H1 (cell line): ENCODE measurements at regions not wholly inside any gene's neighbourhood (a gene's known extent, or its start where the extent isn't known, plus 50 kb on each side); places are given as distances from the start of the nearest gene placed in this dataset.

Experiments used
- CTCF ChIA-PET: fragments of 300-600 bp; sonication (Branson Sonifier 250); formaldehyde crosslinking; loops from one replicate; lab custom pipeline; 2021; ENCODE audit not compliant: partially characterized antibody; lab: Charles Lee
- POLR2A ChIA-PET: fragments of 300-600 bp; sonication (Branson Sonifier 250); formaldehyde crosslinking; loops from one replicate; lab custom pipeline; 2021; ENCODE audit warnings: inconsistent platforms; ENCODE audit not compliant: partially characterized antibody; lab: Charles Lee
- DNase-seq, 2 experiments: peaks; one replicate each; pipeline versions ENCODE4 v3.0.0 to v3.0.0-alpha.2; 2010 to 2022; ENCODE audit warnings: low spot score in 2 of 2, low read depth in 1 of 2, mixed read lengths in 1 of 2
- FAIRE-seq: peaks from 2 replicates; lab custom pipeline; 2011; peaks lifted over from hg19 to GRCh38; lab: Jason Lieb, UNC
- H2AFZ ChIP-seq: 2 replicates; pipeline ENCODE4 v1.8.1; 2012; ENCODE audit warnings: low read length, inconsistent platforms
- H2AK5ac ChIP-seq: 2 replicates; pipeline ENCODE4 v1.6.1; 2013; ENCODE audit warnings: low read depth, low read length
- H2BK120ac ChIP-seq: replicated peaks from 2 replicates; pipeline ENCODE3; 2013; ENCODE audit warnings: low read depth, low read length, inconsistent platforms
- H2BK12ac ChIP-seq: 2 replicates; pipeline ENCODE4 v1.6.1; 2013; ENCODE audit warnings: low read depth, low read length
- H2BK15ac ChIP-seq: 2 replicates; pipeline ENCODE4 v1.6.1; 2013; ENCODE audit warnings: low read length
- H2BK20ac ChIP-seq: 2 replicates; pipeline ENCODE4 v1.6.1; 2013; ENCODE audit warnings: low read length
- H2BK5ac ChIP-seq: 2 replicates; pipeline ENCODE4 v1.6.1; 2013; ENCODE audit warnings: low read depth, low read length
- H3K14ac ChIP-seq: 2 replicates; pipeline ENCODE4 v1.6.1; 2013; ENCODE audit warnings: inconsistent platforms; ENCODE audit not compliant: insufficient read length
- H3K18ac ChIP-seq: 2 replicates; pipeline ENCODE4 v1.6.1; 2013; ENCODE audit warnings: low read length; ENCODE audit errors: extremely low read depth
- H3K23ac ChIP-seq: 2 replicates; pipeline ENCODE4 v1.6.1; 2013; ENCODE audit warnings: inconsistent platforms; ENCODE audit not compliant: insufficient read length
- H3K23me2 ChIP-seq: 2 replicates; pipeline ENCODE4 v1.6.1; 2013; ENCODE audit warnings: low read depth, low read length
- H3K27ac ChIP-seq: 2 replicates; pipeline ENCODE4 v1.6.1; 2011; ENCODE audit warnings: low read depth, low read length, inconsistent platforms
- H3K27me3 ChIP-seq, 4 experiments: replicated peaks in 1 of 4; 1 replicate in 1 of 4; 2 replicates in 3 of 4; pipeline versions ENCODE4 v1.6.1 to v1.8.1; 2011 to 2013; ENCODE audit warnings: low read length in 3 of 4, mild to moderate bottlenecking in 3 of 4, inconsistent platforms in 2 of 4, mixed read lengths in 2 of 4, moderate library complexity in 1 of 4; ENCODE audit not compliant: control insufficient read depth in 3 of 4, insufficient read depth in 3 of 4; ENCODE audit errors: extremely low read depth in 1 of 4
- H3K36me3 ChIP-seq, 4 experiments: 2 replicates each; pipeline versions ENCODE4 v1.6.1 to v1.8.1; 2011 to 2013; ENCODE audit warnings: mild to moderate bottlenecking in 4 of 4, low read length in 3 of 4, moderate library complexity in 2 of 4, control low read depth in 1 of 4, inconsistent platforms in 1 of 4; ENCODE audit not compliant: insufficient read depth in 4 of 4, control insufficient read depth in 2 of 4
- H3K4ac ChIP-seq: replicated peaks from 2 replicates; pipeline ENCODE3; 2013; ENCODE audit warnings: low read length, low read depth, mixed read lengths, inconsistent platforms; ENCODE audit not compliant: insufficient read length
- H3K4me1 ChIP-seq, 4 experiments: replicated peaks in 1 of 4; 1 replicate in 1 of 4; 2 replicates in 3 of 4; pipeline versions ENCODE4 v1.6.1 to v1.8.1; 2011 to 2013; ENCODE audit warnings: low read length in 3 of 4, inconsistent platforms in 2 of 4, mixed read lengths in 1 of 4; ENCODE audit not compliant: insufficient read depth in 4 of 4, control insufficient read depth in 3 of 4
- H3K4me2 ChIP-seq, 2 experiments: 2 replicates each; pipeline versions ENCODE4 v1.6.1 to v1.8.1; 2011 to 2013; ENCODE audit warnings: low read depth in 2 of 2, low read length in 2 of 2, control low read depth in 1 of 2, inconsistent platforms in 1 of 2, mild to moderate bottlenecking in 1 of 2; ENCODE audit not compliant: insufficient read depth in 1 of 2
- H3K4me3 ChIP-seq, 4 experiments: fragments of 200-600, 300-600 bp in 1 of 4; sonication (generic), shearing (Covaris generic), sonication (Bioruptor Twin) in 1 of 4; 2 replicates each; pipeline versions ENCODE4 v1.5.1 to v1.8.1; 2011 to 2016; ENCODE audit warnings: low read length in 4 of 4, low read depth in 3 of 4, control low read depth in 2 of 4, inconsistent platforms in 2 of 4, mild to moderate bottlenecking in 2 of 4, mixed read lengths in 1 of 4, moderate library complexity in 1 of 4; ENCODE audit not compliant: insufficient read depth in 2 of 4; ENCODE audit errors: extremely low read depth in 1 of 4
- H3K56ac ChIP-seq: replicated peaks from 2 replicates; pipeline ENCODE3; 2013; ENCODE audit warnings: low read depth, mild to moderate bottlenecking, mixed read lengths, low read length, inconsistent platforms; ENCODE audit not compliant: insufficient read length
- H3K79me1 ChIP-seq: 2 replicates; pipeline ENCODE4 v1.6.1; 2013; ENCODE audit warnings: low read depth, low read length, control low read depth
- H3K79me2 ChIP-seq, 2 experiments: 2 replicates each; pipeline versions ENCODE4 v1.6.1 to v1.8.1; 2012 to 2013; ENCODE audit warnings: low read length in 2 of 2, mild to moderate bottlenecking in 2 of 2, inconsistent platforms in 1 of 2; ENCODE audit not compliant: insufficient read depth in 2 of 2, control insufficient read depth in 1 of 2
- H3K9ac ChIP-seq, 4 experiments: replicated peaks in 1 of 4; 1 replicate in 1 of 4; 2 replicates in 3 of 4; pipeline versions ENCODE4 v1.6.1 to v1.8.1; 2011 to 2013; ENCODE audit warnings: low read depth in 3 of 4, low read length in 3 of 4, control low read depth in 2 of 4, mild to moderate bottlenecking in 2 of 4, moderate library complexity in 2 of 4, inconsistent platforms in 1 of 4; ENCODE audit errors: extremely low read depth in 1 of 4
- H3K9me3 ChIP-seq, 2 experiments: 2 replicates each; pipeline versions ENCODE4 v1.6.1 to v1.8.1; 2012 to 2013; ENCODE audit warnings: mild to moderate bottlenecking in 2 of 2, moderate library complexity in 2 of 2, control low read depth in 1 of 2, inconsistent platforms in 1 of 2, low read depth in 1 of 2, low read length in 1 of 2, mixed read lengths in 1 of 2; ENCODE audit not compliant: insufficient read depth in 2 of 2
- H4K20me1 ChIP-seq, 2 experiments: replicated peaks in 1 of 2; 2 replicates each; pipeline versions ENCODE3 to v1.8.1; 2011 to 2013; ENCODE audit warnings: inconsistent platforms in 2 of 2, low read length in 2 of 2, mild to moderate bottlenecking in 1 of 2; ENCODE audit not compliant: insufficient read depth in 2 of 2, control insufficient read depth in 1 of 2
- H4K5ac ChIP-seq: 2 replicates; pipeline ENCODE4 v1.6.1; 2013; ENCODE audit warnings: low read length, low read depth, mixed read lengths, inconsistent platforms; ENCODE audit not compliant: insufficient read length
- H4K8ac ChIP-seq: 2 replicates; pipeline ENCODE4 v1.8.0; 2013; ENCODE audit warnings: mild to moderate bottlenecking, moderate library complexity, low read length, inconsistent platforms; ENCODE audit not compliant: insufficient read depth; ENCODE audit errors: extremely low read depth
- H4K91ac ChIP-seq: replicated peaks from 2 replicates; pipeline ENCODE3; 2013; ENCODE audit warnings: low read length, mixed read lengths, inconsistent platforms; ENCODE audit not compliant: insufficient read length
- CBX5 ChIP-seq: fragments of 300-800, 300-1000 bp; sonication (generic); IDR thresholded peaks from 2 replicates; pipeline ENCODE4 v1.7.1; 2016; ENCODE audit warnings: antibody characterized with exemption, low read length, low read depth
- EP300 ChIP-seq, 2 experiments: IDR thresholded peaks; 1 replicate in 1 of 2; 2 replicates in 1 of 2; pipeline ENCODE4 v1.6.1; 2011 to 2012; ENCODE audit warnings: low read depth in 2 of 2, low read length in 2 of 2, mild to moderate bottlenecking in 2 of 2, borderline replicate concordance in 1 of 2, inconsistent platforms in 1 of 2, moderate library complexity in 1 of 2
- JUND ChIP-seq: IDR thresholded peaks from 2 replicates; pipeline ENCODE4 v1.6.1; 2011; ENCODE audit warnings: mild to moderate bottlenecking, improper control_type of control experiment, low read length
- KDM4A ChIP-seq: IDR thresholded peaks from one replicate; pipeline ENCODE4 v1.7.1; 2012; ENCODE audit warnings: low read depth, mild to moderate bottlenecking, moderate library complexity, low read length, inconsistent platforms; ENCODE audit not compliant: severe bottlenecking
- SP2 ChIP-seq: IDR thresholded peaks from 2 replicates; pipeline ENCODE4 v1.6.1; 2012; ENCODE audit warnings: mild to moderate bottlenecking, low read length, inconsistent platforms
- SP4 ChIP-seq: IDR thresholded peaks from 2 replicates; pipeline ENCODE4 v1.6.1; 2012; ENCODE audit warnings: low read length, inconsistent platforms
- TBP ChIP-seq: IDR thresholded peaks from 2 replicates; pipeline ENCODE4 v1.6.1; 2011; ENCODE audit warnings: low read depth, low read length, improper control_type of control experiment
- USF2 ChIP-seq: IDR thresholded peaks from 2 replicates; pipeline ENCODE4 v1.6.1; 2011; ENCODE audit warnings: low read length, improper control_type of control experiment
- WGBS, 2 experiments: shearing (Covaris generic) in 1 of 2; methylation state at CpG; one replicate each; pipeline versions ENCODE4 v1.1.6 to v1.1.7; 2013 to 2015; ENCODE audit warnings: low lambda C conversion rate in 2 of 2, mixed read lengths in 2 of 2, inconsistent platforms in 1 of 2, low coverage in 1 of 2, missing lambda C conversion rate in 1 of 2; ENCODE audit not compliant: insufficient replicate concordance in 2 of 2, insufficient coverage in 1 of 2, insufficient read length in 1 of 2; ENCODE audit errors: extremely low coverage in 1 of 2, missing lambda C conversion rate in 1 of 2; 5-methylcytosine and 5-hydroxymethylcytosine counted together

GRCh38 chr4:135114079-135114478 lies 912.5 kb upstream of the PABPC4L start:
- H2AK5ac ChIP-seq: no peak overlapping the region
- H2AFZ ChIP-seq: no peak overlapping the region
- no peak overlapping the region for H4K91ac ChIP-seq
- H4K5ac ChIP-seq: no peak overlapping the region
- H3K9ac ChIP-seq: no peak overlapping the region
- H3K56ac ChIP-seq: no peak overlapping the region
- WGBS, 2 experiments: 86% methylated on average over 2 of the region's 2 CpGs; no CpG with 5 or more reads in 1 of the 2 experiments
- no peak overlapping the region for H2BK15ac ChIP-seq
- ChIA-PET POLR2A (no interaction called here), CTCF (no interaction called here)
- no peak overlapping the region for H4K8ac ChIP-seq
- H3K27ac ChIP-seq: no peak overlapping the region
- H3K27me3 ChIP-seq: no peaks in the 10 kb centered on the region
- H3K4me1 ChIP-seq: no peaks in the 10 kb centered on the region
- no peak overlapping the region for H2BK5ac ChIP-seq
- no peaks in the 10 kb centered on the region; a peak in 2 of 8 replicates for H3K36me3 ChIP-seq
- TF ChIP-seq USF2 (no peak), CBX5 (no peak), SP4 (no peak), TBP (no peak), KDM4A (no peak), SP2 (no peak), JUND (no peak), EP300 (IDR thresholded peaks at IDR 0.05; ENCODE audit: borderline replicate concordance in 1 of 2, low read depth in 2 of 2, low read length in 2 of 2) (no peak)
- FAIRE-seq (no peak), DNase-seq (no peak)
- H2BK20ac ChIP-seq: no peak overlapping the region
- H3K79me1 ChIP-seq: no peaks in the 10 kb centered on the region
- no peak overlapping the region for H3K4me3 ChIP-seq
- no peak overlapping the region for H3K18ac ChIP-seq
- H3K9me3 ChIP-seq: peaks cover 4 to 8% of the 10 kb centered on the region in 2 experiments; a peak in 3 of 4 replicates
- no peak overlapping the region for H3K14ac ChIP-seq
- no peak overlapping the region for H3K4me2 ChIP-seq
- no peaks in the 10 kb centered on the region for H3K79me2 ChIP-seq
- H3K23ac ChIP-seq: no peak overlapping the region
- no peak overlapping the region for H3K4ac ChIP-seq
- no peaks in the 10 kb centered on the region for H3K23me2 ChIP-seq
- no peaks in the 10 kb centered on the region for H4K20me1 ChIP-seq
- H2BK12ac ChIP-seq: no peak overlapping the region
- no peak overlapping the region for H2BK120ac ChIP-seq
